ENCODE measurements at regions not wholly inside any gene's neighbourhood (a gene's known extent, or its start where the extent isn't known, plus 50 kb on each side); places are given as distances from the start of the nearest gene placed in this dataset.

DNA sequence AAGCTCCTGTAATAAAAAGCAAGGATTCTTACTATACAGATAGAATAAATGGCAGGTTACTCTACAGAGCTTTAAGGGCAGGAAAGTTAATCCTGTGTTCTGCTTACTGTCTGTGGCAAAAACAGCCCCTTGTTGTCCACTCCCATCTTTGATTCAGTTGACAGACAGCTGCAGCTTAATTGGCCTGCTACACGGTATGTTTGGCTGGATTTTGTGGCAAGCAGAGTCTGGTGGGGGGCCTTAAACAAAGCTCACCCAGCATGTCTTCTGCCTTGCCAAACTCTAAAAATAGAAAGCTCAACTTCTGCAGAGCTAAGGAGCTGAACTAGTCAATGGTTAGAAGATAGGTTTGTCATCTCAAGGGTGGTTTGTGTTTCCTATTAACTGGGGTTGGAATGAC lies 407.2 kb downstream of the HLX start:
- Histone ChIP-seq H3K27me3 (ENCODE audit: insufficient read depth, poor library complexity, severe bottlenecking) (no peaks in the 10 kb centered on the region), H3K9me3 (ENCODE audit: severe bottlenecking) (no peaks in the 10 kb centered on the region), H3K4me1 (ENCODE audit: insufficient read depth, poor library complexity, severe bottlenecking) (no peaks in the 10 kb centered on the region), H3K36me3 (ENCODE audit: low read depth) (no peaks in the 10 kb centered on the region), H3K27ac (ENCODE audit: poor library complexity, severe bottlenecking) (no peak overlapping the region), H3K4me3 (ENCODE audit: severe bottlenecking) (no peak overlapping the region)
- ATAC-seq (ENCODE audit: low read depth), result no peak
- TF ChIP-seq, protein P1, sequence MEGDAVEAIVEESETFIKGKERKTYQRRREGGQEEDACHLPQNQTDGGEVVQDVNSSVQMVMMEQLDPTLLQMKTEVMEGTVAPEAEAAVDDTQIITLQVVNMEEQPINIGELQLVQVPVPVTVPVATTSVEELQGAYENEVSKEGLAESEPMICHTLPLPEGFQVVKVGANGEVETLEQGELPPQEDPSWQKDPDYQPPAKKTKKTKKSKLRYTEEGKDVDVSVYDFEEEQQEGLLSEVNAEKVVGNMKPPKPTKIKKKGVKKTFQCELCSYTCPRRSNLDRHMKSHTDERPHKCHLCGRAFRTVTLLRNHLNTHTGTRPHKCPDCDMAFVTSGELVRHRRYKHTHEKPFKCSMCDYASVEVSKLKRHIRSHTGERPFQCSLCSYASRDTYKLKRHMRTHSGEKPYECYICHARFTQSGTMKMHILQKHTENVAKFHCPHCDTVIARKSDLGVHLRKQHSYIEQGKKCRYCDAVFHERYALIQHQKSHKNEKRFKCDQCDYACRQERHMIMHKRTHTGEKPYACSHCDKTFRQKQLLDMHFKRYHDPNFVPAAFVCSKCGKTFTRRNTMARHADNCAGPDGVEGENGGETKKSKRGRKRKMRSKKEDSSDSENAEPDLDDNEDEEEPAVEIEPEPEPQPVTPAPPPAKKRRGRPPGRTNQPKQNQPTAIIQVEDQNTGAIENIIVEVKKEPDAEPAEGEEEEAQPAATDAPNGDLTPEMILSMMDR (IDR thresholded peaks at IDR 0.05; ENCODE audit: poor library complexity, severe bottlenecking), result no peak
- no peak for DNase-seq (ENCODE audit: low spot score)

DNA sequence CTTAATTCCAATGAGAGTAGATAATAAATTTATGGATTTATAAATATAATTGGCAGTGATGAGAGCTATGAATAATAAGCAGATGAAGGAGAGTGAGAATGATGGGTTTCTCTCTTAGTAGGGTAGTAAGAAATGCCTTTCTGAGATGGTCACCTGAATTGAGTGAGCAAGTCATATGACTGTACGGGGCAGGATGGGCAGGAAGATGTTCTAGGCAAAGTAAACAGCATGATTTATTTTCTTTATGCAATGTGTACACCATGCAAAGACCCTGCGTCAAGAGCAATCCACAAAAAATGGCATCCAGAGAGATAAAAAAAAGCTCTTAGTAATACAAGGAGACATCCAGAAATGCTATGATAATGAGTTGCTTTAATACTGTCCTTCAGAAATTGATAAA lies 409.9 kb downstream of the HLX start:
- Histone ChIP-seq H3K4me3 (ENCODE audit: severe bottlenecking) (no peak overlapping the region), H3K4me1 (ENCODE audit: insufficient read depth, poor library complexity, severe bottlenecking) (no peaks in the 10 kb centered on the region), H3K9me3 (ENCODE audit: severe bottlenecking) (no peaks in the 10 kb centered on the region), H3K36me3 (ENCODE audit: low read depth) (no peaks in the 10 kb centered on the region), H3K27me3 (ENCODE audit: insufficient read depth, poor library complexity, severe bottlenecking) (no peaks in the 10 kb centered on the region), H3K27ac (ENCODE audit: poor library complexity, severe bottlenecking) (no peak overlapping the region)
- ATAC-seq (ENCODE audit: low read depth) (no peak), DNase-seq (ENCODE audit: low spot score) (no peak)
- TF ChIP-seq, protein P1 (IDR thresholded peaks at IDR 0.05; ENCODE audit: poor library complexity, severe bottlenecking), result no peak

DNA sequence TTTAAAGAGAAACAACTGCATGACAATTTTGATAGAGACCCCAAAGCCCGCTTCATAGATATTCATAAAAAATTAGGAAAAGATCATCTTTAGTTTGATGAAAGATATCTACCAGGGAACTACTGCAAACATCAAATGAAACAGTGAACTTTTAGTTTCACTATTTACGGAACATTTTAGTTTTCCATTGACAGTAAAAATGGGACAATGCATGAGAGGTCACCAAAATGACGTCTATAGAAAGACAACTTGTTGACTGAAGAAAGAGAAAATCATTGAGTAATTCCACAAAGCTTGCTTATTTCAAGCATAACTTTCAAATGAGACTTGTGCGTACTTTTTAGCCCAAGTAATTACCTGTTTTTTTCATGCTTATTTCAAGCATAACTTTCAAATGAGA lies 411.4 kb downstream of the HLX start:
- Histone ChIP-seq H3K4me3 (ENCODE audit: severe bottlenecking) (no peak overlapping the region), H3K27me3 (ENCODE audit: insufficient read depth, poor library complexity, severe bottlenecking) (no peaks in the 10 kb centered on the region), H3K4me1 (ENCODE audit: insufficient read depth, poor library complexity, severe bottlenecking) (no peaks in the 10 kb centered on the region), H3K27ac (ENCODE audit: poor library complexity, severe bottlenecking) (no peak overlapping the region), H3K36me3 (ENCODE audit: low read depth) (no peaks in the 10 kb centered on the region), H3K9me3 (ENCODE audit: severe bottlenecking) (no peaks in the 10 kb centered on the region)
- ATAC-seq (ENCODE audit: low read depth) (no peak), DNase-seq (ENCODE audit: low spot score) (no peak)
- TF ChIP-seq, protein P1 (IDR thresholded peaks at IDR 0.05; ENCODE audit: poor library complexity, severe bottlenecking), result no peak

DNA sequence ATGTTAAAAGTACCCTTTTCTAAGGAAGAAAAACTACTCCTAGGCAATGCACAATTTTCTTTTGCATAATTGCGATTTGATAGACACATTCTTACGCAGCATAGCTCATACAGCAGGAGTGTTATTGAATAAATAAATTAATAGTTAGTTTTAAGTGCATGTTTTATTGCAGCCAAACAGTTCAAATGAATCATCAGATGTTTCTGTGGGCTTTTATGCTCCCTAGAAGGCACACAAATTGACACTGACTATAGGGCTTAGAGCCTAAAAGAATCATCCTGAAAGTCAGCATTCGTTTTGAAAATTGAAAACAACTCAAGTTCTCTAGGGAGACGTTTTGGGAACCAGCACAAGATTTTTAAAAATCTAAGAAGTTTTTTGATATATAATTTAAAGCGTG lies 411.9 kb downstream of the HLX start:
- H3K36me3 ChIP-seq (ENCODE audit: low read depth), result no peaks in the 10 kb centered on the region
- TF ChIP-seq, protein P1 (IDR thresholded peaks at IDR 0.05; ENCODE audit: poor library complexity, severe bottlenecking), result no peak
- H3K9me3 ChIP-seq (ENCODE audit: severe bottlenecking), result no peaks in the 10 kb centered on the region
- no peak overlapping the region for H3K4me3 ChIP-seq (ENCODE audit: severe bottlenecking)
- no peaks in the 10 kb centered on the region for H3K27me3 ChIP-seq (ENCODE audit: insufficient read depth, poor library complexity, severe bottlenecking)
- ATAC-seq (ENCODE audit: low read depth), result no peak
- no peaks in the 10 kb centered on the region for H3K4me1 ChIP-seq (ENCODE audit: insufficient read depth, poor library complexity, severe bottlenecking)
- H3K27ac ChIP-seq (ENCODE audit: poor library complexity, severe bottlenecking), result no peak overlapping the region
- DNase-seq (ENCODE audit: low spot score), result no peak

DNA sequence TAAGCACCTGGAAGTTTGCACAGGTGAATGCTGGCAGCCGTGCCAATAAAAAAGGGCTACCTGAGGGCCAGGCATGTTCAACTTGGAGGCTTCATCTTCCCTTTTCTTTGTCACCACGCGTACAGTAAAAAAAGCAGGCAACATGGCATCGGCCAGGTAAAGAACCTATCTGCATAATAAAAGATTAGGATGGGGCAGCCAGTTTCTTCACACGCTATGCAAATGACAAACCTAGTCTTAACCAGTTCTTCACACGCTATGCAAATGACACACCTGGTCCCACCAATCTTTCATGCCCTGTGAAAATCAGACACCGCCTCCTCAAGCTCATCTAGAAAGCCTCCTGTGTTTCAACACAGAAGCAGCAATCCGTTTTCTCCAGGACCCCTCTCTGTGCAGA lies 413.4 kb downstream of the HLX start:
- Histone ChIP-seq H3K36me3 (ENCODE audit: low read depth) (no peaks in the 10 kb centered on the region), H3K9me3 (ENCODE audit: severe bottlenecking) (no peaks in the 10 kb centered on the region), H3K27ac (ENCODE audit: poor library complexity, severe bottlenecking) (no peak overlapping the region), H3K27me3 (ENCODE audit: insufficient read depth, poor library complexity, severe bottlenecking) (no peaks in the 10 kb centered on the region), H3K4me3 (ENCODE audit: severe bottlenecking) (no peak overlapping the region), H3K4me1 (ENCODE audit: insufficient read depth, poor library complexity, severe bottlenecking) (no peaks in the 10 kb centered on the region)
- TF ChIP-seq, protein P1 (IDR thresholded peaks at IDR 0.05; ENCODE audit: poor library complexity, severe bottlenecking), result no peak
- DNase-seq (ENCODE audit: low spot score), result no peak
- ATAC-seq (ENCODE audit: low read depth), result no peak

Measured in RWPE2 (cell line).